IMR-90 (cell line): ENCODE measurements at regions not wholly inside any gene's neighbourhood (a gene's known extent, or its start where the extent isn't known, plus 50 kb on each side); places are given as distances from the start of the nearest gene placed in this dataset.

Experiments
- ATAC-seq: fragments of 200-7000 bp; cut with Tn5 transposase; 2 replicates; pipeline ENCODE4 v1.9.1; 2020; ENCODE audit warnings: low read depth, mild to moderate bottlenecking, moderate library complexity
- BruUV-seq: library from RNA; stranded (reverse); fragments of 400-500 nt; replicated peaks from 2 replicates; lab custom pipeline; 2021; lab: Mats Ljungman, UMichigan
- CTCF ChIA-PET: fragments of 300-600 bp; formaldehyde crosslinking; extraction: SDS; loops from one replicate; lab custom pipeline; 2021; ENCODE audit warnings: antibody characterized with exemption; lab: Yijun Ruan, JAX
- POLR2A ChIA-PET: fragments of 300-600 bp; sonication (Branson Sonifier 250); formaldehyde crosslinking; loops from one replicate; lab custom pipeline; 2022; ENCODE audit warnings: antibody characterized with exemption; ENCODE audit not compliant: unreplicated experiment; lab: Charles Lee
- DNase-seq: peaks from one replicate; pipeline ENCODE4 v3.0.0; 2013
- H2AFZ ChIP-seq: replicated peaks from 2 replicates; pipeline ENCODE3; 2013; ENCODE audit warnings: low read length, mild to moderate bottlenecking; ENCODE audit not compliant: poor library complexity
- H2AK5ac ChIP-seq: 2 replicates; pipeline ENCODE4 v1.6.1; 2013; ENCODE audit warnings: low read depth, low read length, inconsistent platforms
- H2AK9ac ChIP-seq: replicated peaks from 2 replicates; pipeline ENCODE3; 2013; ENCODE audit warnings: mild to moderate bottlenecking, low read depth, low read length, moderate library complexity; ENCODE audit not compliant: poor library complexity
- H2BK120ac ChIP-seq: 2 replicates; pipeline ENCODE4 v1.6.1; 2013; ENCODE audit warnings: low read depth, low read length, inconsistent platforms
- H2BK15ac ChIP-seq: 3 replicates; pipeline ENCODE4 v1.6.1; 2013; ENCODE audit warnings: low read depth, low read length, inconsistent platforms
- H2BK20ac ChIP-seq: 2 replicates; pipeline ENCODE4 v1.6.1; 2013; ENCODE audit warnings: low read depth, mild to moderate bottlenecking, inconsistent platforms, low read length, moderate library complexity
- H2BK5ac ChIP-seq: 2 replicates; pipeline ENCODE4 v1.6.1; 2013; ENCODE audit warnings: mild to moderate bottlenecking, low read depth, low read length, inconsistent platforms; ENCODE audit not compliant: poor library complexity, severe bottlenecking
- H3K14ac ChIP-seq: replicated peaks from 2 replicates; pipeline ENCODE4 v1.6.1; 2013; ENCODE audit warnings: low read depth, low read length, inconsistent platforms
- H3K18ac ChIP-seq: 2 replicates; pipeline ENCODE4 v1.6.1; 2013; ENCODE audit warnings: low read depth, low read length, control low read depth
- H3K23ac ChIP-seq: 2 replicates; pipeline ENCODE4 v1.6.1; 2013; ENCODE audit warnings: low read depth, low read length, inconsistent platforms
- H3K27ac ChIP-seq: 2 replicates; pipeline ENCODE4 v1.5.1; 2013; ENCODE audit warnings: mild to moderate bottlenecking, control low read depth, low read length; ENCODE audit not compliant: insufficient read depth
- H3K27me3 ChIP-seq: 2 replicates; pipeline ENCODE4 v1.6.1; 2013; ENCODE audit warnings: low read length; ENCODE audit not compliant: control insufficient read depth, insufficient read depth
- H3K36me3 ChIP-seq: 2 replicates; pipeline ENCODE4 v1.6.1; 2013; ENCODE audit warnings: low read length, mixed read lengths; ENCODE audit not compliant: control insufficient read depth, insufficient read depth
- H3K4ac ChIP-seq: 2 replicates; pipeline ENCODE4 v1.6.1; 2013; ENCODE audit warnings: low read depth, low read length, inconsistent platforms
- H3K4me1 ChIP-seq: 2 replicates; pipeline ENCODE4 v1.6.1; 2013; ENCODE audit warnings: low read length, mixed read lengths; ENCODE audit not compliant: control insufficient read depth, insufficient read depth
- H3K4me2 ChIP-seq: 2 replicates; pipeline ENCODE4 v1.6.1; 2013; ENCODE audit warnings: low read depth, mild to moderate bottlenecking, control low read depth, low read length, moderate library complexity
- H3K4me3 ChIP-seq: 2 replicates; pipeline ENCODE4 v1.5.1; 2013; ENCODE audit warnings: low read depth, mild to moderate bottlenecking, control low read depth, low read length, moderate library complexity; ENCODE audit not compliant: insufficient read depth
- H3K56ac ChIP-seq: 2 replicates; pipeline ENCODE4 v1.6.1; 2013; ENCODE audit warnings: low read length, inconsistent platforms; ENCODE audit not compliant: insufficient read depth; ENCODE audit errors: extremely low read depth
- H3K79me1 ChIP-seq, 2 experiments: 2 replicates each; pipeline ENCODE4 v1.6.1; 2013; ENCODE audit warnings: low read length in 2 of 2, inconsistent platforms in 1 of 2, low read depth in 1 of 2
- H3K9ac ChIP-seq: 2 replicates; pipeline ENCODE4 v1.6.1; 2013; ENCODE audit warnings: low read depth, low read length, control low read depth
- H3K9me1 ChIP-seq: 2 replicates; pipeline ENCODE4 v1.6.1; 2013; ENCODE audit warnings: low read length, inconsistent platforms; ENCODE audit not compliant: insufficient read depth
- H3K9me3 ChIP-seq: 2 replicates; pipeline ENCODE4 v1.6.1; 2013; ENCODE audit warnings: low read length; ENCODE audit not compliant: control insufficient read depth, insufficient read depth
- H4K20me1 ChIP-seq: 2 replicates; pipeline ENCODE4 v1.6.1; 2013; ENCODE audit warnings: low read length, inconsistent platforms; ENCODE audit not compliant: insufficient read depth
- H4K5ac ChIP-seq: 2 replicates; pipeline ENCODE4 v1.6.1; 2013; ENCODE audit warnings: mild to moderate bottlenecking, low read depth, low read length, control low read depth
- H4K8ac ChIP-seq, 2 experiments: 2 replicates each; pipeline ENCODE4 v1.6.1; 2013; ENCODE audit warnings: low read depth in 2 of 2, low read length in 2 of 2, control low read depth in 1 of 2, inconsistent platforms in 1 of 2
- H4K91ac ChIP-seq: 2 replicates; pipeline ENCODE4 v1.6.1; 2013; ENCODE audit warnings: low read depth, low read length, inconsistent platforms; ENCODE audit not compliant: insufficient read depth
- BHLHE40 ChIP-seq: fragments of 150-350 bp; IDR thresholded peaks from 2 replicates; pipeline ENCODE4 v1.6.1; 2016; ENCODE audit warnings: mild to moderate bottlenecking, low read depth, low read length
- ELK1 ChIP-seq: fragments of 150-350 bp; IDR thresholded peaks from 2 replicates; pipeline ENCODE4 v1.6.1; 2016; ENCODE audit warnings: low read depth, mild to moderate bottlenecking, low read length, moderate library complexity, borderline replicate concordance
- FOS ChIP-seq: fragments of 150-350 bp; IDR thresholded peaks from 2 replicates; pipeline ENCODE4 v1.6.1; 2016; ENCODE audit warnings: low read depth, low read length
- MXI1 ChIP-seq: IDR thresholded peaks from 2 replicates; pipeline ENCODE4 v1.6.1; 2012; ENCODE audit warnings: low read depth, mild to moderate bottlenecking, low read length, moderate library complexity, borderline replicate concordance
- RCOR1 ChIP-seq: IDR thresholded peaks from 2 replicates; pipeline ENCODE4 v1.6.1; 2012; ENCODE audit warnings: mild to moderate bottlenecking, low read length, improper control_type of control experiment; ENCODE audit not compliant: insufficient replicate concordance
- RFX5 ChIP-seq: IDR thresholded peaks from 2 replicates; pipeline ENCODE4 v1.8.0; 2012; ENCODE audit warnings: low read depth, mild to moderate bottlenecking, low read length, moderate library complexity
- USF2 ChIP-seq: fragments of 150-350 bp; IDR thresholded peaks from 2 replicates; pipeline ENCODE4 v1.6.1; 2017; ENCODE audit warnings: mild to moderate bottlenecking, antibody characterized with exemption, low read length, low read depth
- WGBS, 2 experiments: methylation state at CpG; one replicate each; pipeline versions ENCODE4 v1.1.5 to v1.1.7; 2013; ENCODE audit warnings: missing lambda C conversion rate in 2 of 2; ENCODE audit not compliant: insufficient read length in 1 of 2; ENCODE audit errors: extremely low coverage in 2 of 2; 5-methylcytosine and 5-hydroxymethylcytosine counted together
- dilution Hi-C: fragments of 300-500 bp; cut with HindIII; formaldehyde crosslinking; loops from one replicate; pipeline ENCODE4 v1.14.3; 2018; ENCODE audit warnings: low sequenced_read_pairs; ENCODE audit not compliant: unreplicated experiment
- in situ Hi-C: fragments of 300-500 bp; cut with MboI; formaldehyde crosslinking; loops from 3 replicates; pipeline ENCODE4 v1.14.3; 2019; ENCODE audit warnings: low sequenced_read_pairs, inconsistent platforms, mixed read lengths
- intact Hi-C: fragments of 100-400 bp; cut with micrococcal nuclease; formaldehyde crosslinking; loops from 2 replicates; pipeline ENCODE4 v1.10.0; 2022

- CTCF ChIA-PET = no interaction called here
- WGBS, 2 experiments = no CpG with 5 or more reads among the region's 2 CpGs
- no TSS peak for BruUV-seq
These were observed 195.8 kb upstream of the RASGEF1B start for GRCh38 chr4:81667539-81667938.

More at GRCh38 chr4:81667539-81667938, 195.8 kb upstream of the RASGEF1B start:
- H3K18ac ChIP-seq = no peak overlapping the region
- no peaks in the 10 kb centered on the region for H3K27me3 ChIP-seq
- H3K4me2 ChIP-seq = no peak overlapping the region
- no peak overlapping the region for H4K91ac ChIP-seq
- no peak overlapping the region for H2BK20ac ChIP-seq
- no peak overlapping the region for H2BK15ac ChIP-seq
- TF ChIP-seq RCOR1 = no peak
- no peak for TF ChIP-seq USF2
- TF ChIP-seq MXI1 = no peak
- no peak for TF ChIP-seq ELK1
- TF ChIP-seq FOS = no peak
- TF ChIP-seq RFX5 = no peak
- no peak for TF ChIP-seq BHLHE40
- H3K9ac ChIP-seq = no peak overlapping the region
- H2BK120ac ChIP-seq = no peak overlapping the region
- H3K9me1 ChIP-seq = no peaks in the 10 kb centered on the region
- H2AK9ac ChIP-seq = no peak overlapping the region
- no peak overlapping the region for H2BK5ac ChIP-seq
- POLR2A ChIA-PET = no interaction called here
- no peaks in the 10 kb centered on the region for H3K79me1 ChIP-seq
- H3K56ac ChIP-seq = no peak overlapping the region
- in situ Hi-C loops = no loop called here
- no peak overlapping the region for H2AFZ ChIP-seq
- dilution Hi-C loops = no loop called here
- no peak overlapping the region for H3K4ac ChIP-seq
- no peak overlapping the region for H3K4me3 ChIP-seq
- H3K14ac ChIP-seq = no peak overlapping the region
- H4K20me1 ChIP-seq = no peaks in the 10 kb centered on the region
- H3K23ac ChIP-seq = no peak overlapping the region
- no peaks in the 10 kb centered on the region for H3K9me3 ChIP-seq
- ATAC-seq = no peak
- H3K36me3 ChIP-seq = no peaks in the 10 kb centered on the region
- no peak overlapping the region for H4K8ac ChIP-seq
- no peak overlapping the region for H4K5ac ChIP-seq
- H2AK5ac ChIP-seq = no peak overlapping the region
- H3K4me1 ChIP-seq = no peaks in the 10 kb centered on the region
- DNase-seq = no peak
- no peak overlapping the region for H3K27ac ChIP-seq
- intact Hi-C loops = no loop called here
